RWPE1 (cell line): ENCODE measurements at regions not wholly inside any gene's neighbourhood (a gene's known extent, or its start where the extent isn't known, plus 50 kb on each side); places are given as distances from the start of the nearest gene placed in this dataset.

ENCODE experiments used
- CTCF ChIA-PET: fragments of 350-600 bp; sonication (Branson Sonifier 250); formaldehyde crosslinking; extraction: SDS; loops from one replicate; lab custom pipeline; 2021; lab: Yijun Ruan, JAX
- POLR2A ChIA-PET: fragments of 400-600 bp; formaldehyde crosslinking; extraction: SDS; loops from one replicate; lab custom pipeline; 2020; ENCODE audit warnings: antibody characterized with exemption; ENCODE audit not compliant: low non-redundant PET; lab: Yijun Ruan, JAX
- DNase-seq: peaks from one replicate; pipeline ENCODE4 v3.0.0; 2012; ENCODE audit warnings: low spot score
- H3K27ac ChIP-seq: fragments of 450-650 bp; 2 replicates; pipeline ENCODE4 v1.5.1; 2017
- TF ChIP-seq, protein P1 (sequence below): fragments of 450-650 bp; conservative IDR thresholded peaks from 2 replicates; pipeline ENCODE4 v1.5.1; 2017; ENCODE audit warnings: low read depth, mild to moderate bottlenecking

DNA sequence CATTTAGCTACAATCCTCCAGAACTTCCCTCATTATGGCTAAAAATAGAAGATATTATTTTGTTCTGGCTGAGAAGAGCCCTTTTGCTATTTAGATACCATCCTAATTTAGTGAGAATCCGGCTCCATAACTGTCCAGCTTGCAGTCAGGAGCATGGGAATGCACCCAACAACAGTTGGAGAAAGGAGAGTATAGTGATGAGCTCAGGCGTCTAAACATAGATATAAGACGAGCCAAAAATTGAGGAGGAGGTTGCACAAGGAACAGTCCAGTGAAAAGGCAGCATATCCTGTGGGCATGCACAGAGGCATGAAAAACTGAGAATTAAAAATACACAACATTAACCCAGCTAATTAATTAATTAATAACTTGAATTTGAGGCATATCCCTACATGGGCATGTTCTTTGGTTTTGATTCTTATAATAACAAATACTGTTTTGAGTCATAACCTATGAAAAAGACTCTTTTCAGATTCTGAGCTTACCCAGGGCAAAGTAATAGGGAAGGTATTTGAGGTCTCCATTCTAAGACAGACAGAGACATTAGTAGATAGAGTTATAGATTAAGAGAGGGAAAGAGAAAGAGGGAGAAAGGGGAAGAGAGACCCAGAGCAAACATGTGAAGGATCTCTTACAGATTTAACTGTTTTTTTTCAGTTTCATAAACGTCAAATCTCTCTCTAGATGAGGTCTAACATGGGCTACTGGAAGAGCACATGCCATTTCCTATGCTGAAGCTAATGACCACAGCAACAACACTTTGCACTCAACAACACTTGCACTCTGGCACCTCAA, 311.2 kb downstream of the OSR1 start:
- no peak for DNase-seq
- ChIA-PET POLR2A (no interaction called here), CTCF (interaction anchor here (0.6 kb wide), 1 partner anchor 196 kb away, joined by 3 read pairs; no protein-coding TSS in a partner anchor)
- TF ChIP-seq, protein P1, sequence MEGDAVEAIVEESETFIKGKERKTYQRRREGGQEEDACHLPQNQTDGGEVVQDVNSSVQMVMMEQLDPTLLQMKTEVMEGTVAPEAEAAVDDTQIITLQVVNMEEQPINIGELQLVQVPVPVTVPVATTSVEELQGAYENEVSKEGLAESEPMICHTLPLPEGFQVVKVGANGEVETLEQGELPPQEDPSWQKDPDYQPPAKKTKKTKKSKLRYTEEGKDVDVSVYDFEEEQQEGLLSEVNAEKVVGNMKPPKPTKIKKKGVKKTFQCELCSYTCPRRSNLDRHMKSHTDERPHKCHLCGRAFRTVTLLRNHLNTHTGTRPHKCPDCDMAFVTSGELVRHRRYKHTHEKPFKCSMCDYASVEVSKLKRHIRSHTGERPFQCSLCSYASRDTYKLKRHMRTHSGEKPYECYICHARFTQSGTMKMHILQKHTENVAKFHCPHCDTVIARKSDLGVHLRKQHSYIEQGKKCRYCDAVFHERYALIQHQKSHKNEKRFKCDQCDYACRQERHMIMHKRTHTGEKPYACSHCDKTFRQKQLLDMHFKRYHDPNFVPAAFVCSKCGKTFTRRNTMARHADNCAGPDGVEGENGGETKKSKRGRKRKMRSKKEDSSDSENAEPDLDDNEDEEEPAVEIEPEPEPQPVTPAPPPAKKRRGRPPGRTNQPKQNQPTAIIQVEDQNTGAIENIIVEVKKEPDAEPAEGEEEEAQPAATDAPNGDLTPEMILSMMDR: no peak
- H3K27ac ChIP-seq: no peak overlapping the region

DNA sequence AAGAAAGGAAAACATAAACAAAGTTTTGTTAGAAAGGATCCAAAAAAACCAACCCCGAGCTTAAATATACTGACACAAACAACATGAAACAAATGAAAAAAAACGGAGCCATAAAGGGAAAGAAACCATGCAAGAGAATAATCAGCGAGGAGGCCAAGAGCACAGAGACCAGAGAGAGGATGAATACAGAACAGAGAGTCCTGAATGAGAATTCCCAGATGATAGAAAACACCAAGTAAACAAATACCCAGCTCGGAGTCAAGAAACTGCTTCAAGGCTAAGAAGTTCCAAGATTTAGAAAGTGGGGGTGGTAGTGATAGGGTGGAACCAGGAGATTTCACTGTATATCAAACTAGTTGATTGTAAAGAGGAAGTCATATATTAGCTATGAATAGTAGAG, 313.3 kb downstream of the OSR1 start:
- no peak for DNase-seq
- CTCF ChIA-PET: no interaction called here
- TF ChIP-seq, protein P1: no peak
- POLR2A ChIA-PET: no interaction called here
- H3K27ac ChIP-seq: no peak overlapping the region

DNA sequence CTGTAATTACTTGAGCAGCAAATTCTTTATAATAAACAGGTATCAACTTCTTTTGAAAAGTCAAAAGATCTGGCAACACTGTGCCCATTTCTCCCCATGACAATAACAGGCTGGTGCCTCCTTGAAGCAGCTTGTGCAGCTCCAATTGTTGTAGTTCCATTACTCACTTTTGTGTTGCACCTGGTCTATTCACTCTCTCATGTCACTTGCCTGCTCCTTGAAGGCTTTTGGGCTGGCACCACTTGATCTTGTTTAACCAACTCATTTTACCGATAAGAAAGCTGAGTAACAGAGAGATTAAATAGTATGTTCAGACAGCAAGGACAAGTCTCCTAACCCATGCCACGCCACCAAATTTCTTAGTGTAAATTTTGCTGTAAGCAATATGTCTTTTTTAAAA, 314.5 kb downstream of the OSR1 start:
- ChIA-PET POLR2A (no interaction called here), CTCF (no interaction called here)
- DNase-seq: no peak
- TF ChIP-seq, protein P1: no peak
- H3K27ac ChIP-seq: no peak overlapping the region

DNA sequence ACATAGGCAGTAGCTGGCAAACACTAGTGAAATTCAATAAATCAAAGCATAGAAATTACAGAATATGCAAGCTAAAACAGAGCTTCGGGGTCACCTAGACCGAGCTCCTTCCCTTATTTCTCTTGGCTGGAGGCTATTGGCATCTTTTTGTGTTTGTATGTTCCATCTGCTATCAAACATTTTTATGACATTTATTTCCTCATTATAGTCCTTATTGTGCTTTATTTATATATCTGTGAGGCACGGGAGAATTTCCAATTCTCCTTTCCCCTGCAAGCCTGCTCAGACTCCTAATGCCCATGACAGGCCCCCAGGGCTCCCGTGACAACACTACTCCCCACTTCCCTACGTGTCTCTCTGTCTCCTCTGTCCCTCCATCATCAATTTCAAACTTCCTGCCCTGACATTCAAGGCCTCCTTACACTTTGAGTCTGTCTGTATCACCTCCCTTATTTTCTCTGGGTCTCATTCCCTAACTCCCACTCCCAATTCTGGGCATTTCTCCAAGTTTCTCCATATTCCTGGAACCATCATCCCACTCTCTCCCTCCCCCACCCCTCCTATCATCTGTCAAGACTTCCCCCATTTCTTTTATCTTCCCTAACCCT, 316.9 kb downstream of the OSR1 start:
- ChIA-PET POLR2A (no interaction called here), CTCF (no interaction called here)
- no peak for DNase-seq
- TF ChIP-seq, protein P1: no peak
- no peak overlapping the region for H3K27ac ChIP-seq

DNA sequence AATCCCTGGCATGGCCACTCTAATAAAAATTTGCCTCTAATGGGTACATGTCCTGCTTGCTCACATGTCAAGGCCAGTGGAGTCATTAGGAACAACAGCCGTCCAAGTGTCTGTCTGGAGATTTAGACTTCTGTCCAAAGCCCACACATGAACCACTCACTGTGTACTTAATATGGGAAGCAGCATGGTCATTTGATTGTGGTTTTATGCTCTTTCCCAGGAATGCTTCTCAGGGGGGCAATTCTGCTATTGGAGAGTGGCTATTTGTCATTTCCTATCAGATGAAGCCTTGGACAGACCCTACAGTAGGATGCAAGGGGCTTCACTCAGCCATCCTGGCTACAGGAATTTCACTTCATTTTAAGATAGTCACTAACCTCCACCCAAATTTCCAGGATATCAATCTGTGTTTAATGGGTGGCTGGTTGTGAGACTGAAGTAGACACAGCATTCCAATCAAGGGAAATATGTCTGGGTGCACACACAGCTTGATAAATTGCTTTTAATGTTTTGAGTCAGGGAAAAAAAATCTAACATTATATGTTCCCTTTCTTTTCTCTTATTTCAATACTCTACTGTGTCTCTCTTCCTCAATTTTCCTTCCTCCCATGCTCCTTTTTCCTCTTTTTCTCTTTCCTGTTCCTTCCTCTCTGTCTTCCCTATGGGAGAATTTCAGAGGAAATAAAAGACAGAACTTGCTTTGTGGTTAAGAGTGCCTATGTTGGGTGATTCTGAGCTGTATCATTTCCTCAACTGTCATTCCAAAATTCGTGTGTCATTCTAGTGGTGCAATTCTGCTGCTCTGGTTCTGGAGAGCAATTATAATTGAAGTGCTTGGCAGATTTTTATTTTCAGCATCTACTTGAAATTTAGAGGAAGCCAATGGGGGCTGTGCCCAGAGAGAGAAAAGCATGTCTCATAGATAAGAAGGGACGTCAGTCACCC, 320.1 kb downstream of the OSR1 start:
- DNase-seq: peak; percentile 32
- CTCF ChIA-PET: interaction anchor here (0.7 kb wide), 1 partner anchor 531 kb away, joined by 3 read pairs; no protein-coding TSS in a partner anchor
- no peak overlapping the region for H3K27ac ChIP-seq
- POLR2A ChIA-PET: no interaction called here
- TF ChIP-seq, protein P1: no peak

DNA sequence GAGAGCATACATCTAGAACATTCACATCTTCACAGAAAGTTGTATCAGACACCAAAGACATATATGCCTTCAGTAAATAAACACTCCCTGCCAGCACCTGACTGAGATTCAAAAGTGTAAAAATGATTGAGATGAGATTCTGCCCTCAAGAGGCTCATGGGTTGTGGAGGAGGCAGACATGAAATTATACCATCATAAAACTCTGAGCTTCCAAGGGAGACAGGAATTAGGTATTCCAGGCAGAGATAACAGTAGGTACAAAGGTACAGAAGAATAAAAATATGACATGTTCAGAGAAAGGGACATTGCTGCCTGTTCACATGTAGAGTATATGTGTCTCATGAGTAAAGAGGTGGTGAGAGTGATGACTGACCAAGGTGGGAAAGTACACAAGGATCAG, 322.3 kb downstream of the OSR1 start:
- ChIA-PET POLR2A (no interaction called here), CTCF (interaction anchor here (1.0 kb wide), 1 partner anchor 513 kb away, joined by 3 read pairs; no protein-coding TSS in a partner anchor)
- TF ChIP-seq, protein P1: no peak
- no peak overlapping the region for H3K27ac ChIP-seq
- no peak for DNase-seq
